ENCODE measurements at regions not wholly inside any gene's neighbourhood (a gene's known extent, or its start where the extent isn't known, plus 50 kb on each side); places are given as distances from the start of the nearest gene placed in this dataset.

- H3K27ac Mint-ChIP-seq (ENCODE audit: unreplicated experiment), result no peak overlapping the region
- H3K27me3 Mint-ChIP-seq (ENCODE audit: unreplicated experiment), result no peaks in the 10 kb centered on the region
- no peak for TF ChIP-seq CTCF (IDR thresholded peaks at IDR 0.05; ENCODE audit: partially characterized antibody, unreplicated experiment)
These were observed 363.4 kb upstream of the ZNF608 start for GRCh38 chr5:125109816-125110215.

GRCh38 chr5:125112196-125112595, 365.8 kb upstream of the ZNF608 start:
- H3K27me3 Mint-ChIP-seq (ENCODE audit: unreplicated experiment), result no peaks in the 10 kb centered on the region
- H3K27ac Mint-ChIP-seq (ENCODE audit: unreplicated experiment), result no peak overlapping the region
- no peaks in the 10 kb centered on the region for H3K9me3 Mint-ChIP-seq (ENCODE audit: unreplicated experiment)
- no peak for TF ChIP-seq CTCF (IDR thresholded peaks at IDR 0.05; ENCODE audit: partially characterized antibody, unreplicated experiment)
- peaks cover 2% of the 10 kb centered on the region for H3K4me1 Mint-ChIP-seq (ENCODE audit: low read depth, unreplicated experiment)
- no peak for DNase-seq
- H3K4me3 Mint-ChIP-seq (ENCODE audit: unreplicated experiment), result no peak overlapping the region
- H3K36me3 Mint-ChIP-seq (ENCODE audit: unreplicated experiment), result no peaks in the 10 kb centered on the region

More at GRCh38 chr5:125109816-125110215, 363.4 kb upstream of the ZNF608 start:
- Mint-ChIP-seq H3K9me3 (ENCODE audit: unreplicated experiment) (no peaks in the 10 kb centered on the region), H3K4me1 (ENCODE audit: low read depth, unreplicated experiment) (no peaks in the 10 kb centered on the region), H3K36me3 (ENCODE audit: unreplicated experiment) (no peaks in the 10 kb centered on the region), H3K4me3 (ENCODE audit: unreplicated experiment) (no peak overlapping the region)
- DNase-seq, result no peak

- Mint-ChIP-seq H3K27ac (ENCODE audit: unreplicated experiment) (no peak overlapping the region), H3K36me3 (ENCODE audit: unreplicated experiment) (no peaks in the 10 kb centered on the region), H3K4me1 (ENCODE audit: low read depth, unreplicated experiment) (peaks cover 6% of the 10 kb centered on the region), H3K9me3 (ENCODE audit: unreplicated experiment) (no peaks in the 10 kb centered on the region), H3K4me3 (ENCODE audit: unreplicated experiment) (no peak overlapping the region), H3K27me3 (ENCODE audit: unreplicated experiment) (no peaks in the 10 kb centered on the region)
- no peak for TF ChIP-seq CTCF (IDR thresholded peaks at IDR 0.05; ENCODE audit: partially characterized antibody, unreplicated experiment)
- no peak for DNase-seq
These were observed 366.9 kb upstream of the ZNF608 start for GRCh38 chr5:125113328-125113727.

GRCh38 chr5:125115195-125115525, 368.7 kb upstream of the ZNF608 start:
- H3K27ac Mint-ChIP-seq (ENCODE audit: unreplicated experiment), result no peak overlapping the region
- no peak for DNase-seq
- no peaks in the 10 kb centered on the region for H3K9me3 Mint-ChIP-seq (ENCODE audit: unreplicated experiment)
- H3K36me3 Mint-ChIP-seq (ENCODE audit: unreplicated experiment), result no peaks in the 10 kb centered on the region
- H3K4me1 Mint-ChIP-seq (ENCODE audit: low read depth, unreplicated experiment), result peaks cover 6% of the 10 kb centered on the region
- no peaks in the 10 kb centered on the region for H3K27me3 Mint-ChIP-seq (ENCODE audit: unreplicated experiment)
- no peak overlapping the region for H3K4me3 Mint-ChIP-seq (ENCODE audit: unreplicated experiment)
- TF ChIP-seq CTCF (IDR thresholded peaks at IDR 0.05; ENCODE audit: partially characterized antibody, unreplicated experiment), result no peak

GRCh38 chr5:125117566-125117965, 371.1 kb upstream of the ZNF608 start:
- H3K27ac Mint-ChIP-seq (ENCODE audit: unreplicated experiment), result no peak overlapping the region
- no peaks in the 10 kb centered on the region for H3K27me3 Mint-ChIP-seq (ENCODE audit: unreplicated experiment)
- H3K36me3 Mint-ChIP-seq (ENCODE audit: unreplicated experiment), result no peaks in the 10 kb centered on the region
- no peak overlapping the region for H3K4me3 Mint-ChIP-seq (ENCODE audit: unreplicated experiment)
- no peak for TF ChIP-seq CTCF (IDR thresholded peaks at IDR 0.05; ENCODE audit: partially characterized antibody, unreplicated experiment)
- no peak for DNase-seq
- H3K9me3 Mint-ChIP-seq (ENCODE audit: unreplicated experiment), result no peaks in the 10 kb centered on the region
- peaks cover 6% of the 10 kb centered on the region for H3K4me1 Mint-ChIP-seq (ENCODE audit: low read depth, unreplicated experiment)

Measured in glutamatergic neuron (in vitro differentiated cells).